DND-41 (cell line): ENCODE measurements at regions not wholly inside any gene's neighbourhood (a gene's known extent, or its start where the extent isn't known, plus 50 kb on each side); places are given as distances from the start of the nearest gene placed in this dataset.

Experiments
- ATAC-seq: fragments of 200-7000 bp; cut with Tn5 transposase; 3 replicates; pipeline ENCODE4 v1.9.1; 2021; ENCODE audit warnings: low read depth; ENCODE audit not compliant: insufficient read depth
- DNase-seq: peaks from one replicate; pipeline ENCODE4 v3.0.0-alpha.2; 2020
- H2AFZ ChIP-seq: 2 replicates; pipeline ENCODE4 v1.6.0; 2012; ENCODE audit warnings: low read depth, low read length
- H3K27ac ChIP-seq: 2 replicates; pipeline ENCODE4 v1.5.1; 2012; ENCODE audit warnings: low read length, inconsistent platforms
- H3K27me3 ChIP-seq: fragments of 200-600 bp; sonication (generic); 2 replicates; pipeline ENCODE4 v1.6.0; 2012; ENCODE audit warnings: low read length, mild to moderate bottlenecking, inconsistent platforms; ENCODE audit not compliant: insufficient read depth, poor library complexity
- H3K36me3 ChIP-seq: 2 replicates; pipeline ENCODE4 v1.5.1; 2012; ENCODE audit warnings: low read length, inconsistent platforms; ENCODE audit not compliant: insufficient read depth
- H3K4me1 ChIP-seq: 2 replicates; pipeline ENCODE4 v1.5.1; 2012; ENCODE audit warnings: mild to moderate bottlenecking, low read length; ENCODE audit not compliant: insufficient read depth
- H3K4me2 ChIP-seq: 2 replicates; pipeline ENCODE4 v1.6.0; 2012; ENCODE audit warnings: mild to moderate bottlenecking, moderate library complexity, low read length, inconsistent platforms; ENCODE audit not compliant: insufficient read depth
- H3K4me3 ChIP-seq, 2 experiments: fragments of 200-600 bp in 1 of 2; shearing (Covaris generic) in 1 of 2; 2 replicates each; pipeline ENCODE4 v1.5.1; 2012 to 2016; ENCODE audit warnings: inconsistent platforms in 2 of 2, low read length in 2 of 2, mild to moderate bottlenecking in 2 of 2, low read depth in 1 of 2, moderate library complexity in 1 of 2
- H3K79me2 ChIP-seq: 2 replicates; pipeline ENCODE4 v1.6.0; 2012; ENCODE audit warnings: low read length, inconsistent platforms; ENCODE audit not compliant: insufficient read depth
- H3K9ac ChIP-seq: 2 replicates; pipeline ENCODE4 v1.6.0; 2012; ENCODE audit warnings: low read depth, mild to moderate bottlenecking, inconsistent platforms, low read length, moderate library complexity
- H3K9me3 ChIP-seq: 2 replicates; pipeline ENCODE4 v1.5.1; 2012; ENCODE audit warnings: low read length, moderate library complexity, mild to moderate bottlenecking, inconsistent platforms; ENCODE audit not compliant: insufficient read depth, severe bottlenecking
- H4K20me1 ChIP-seq: 2 replicates; pipeline ENCODE4 v1.6.0; 2012; ENCODE audit warnings: low read length; ENCODE audit not compliant: insufficient read depth
- CTCF ChIP-seq: IDR thresholded peaks from 2 replicates; pipeline ENCODE4 v1.5.1; 2012; ENCODE audit warnings: borderline replicate concordance, low read length, moderate library complexity, mild to moderate bottlenecking; ENCODE audit not compliant: poor library complexity, severe bottlenecking; ENCODE audit errors: extremely low read depth
- EZH2 ChIP-seq: IDR thresholded peaks from 3 replicates; pipeline ENCODE4 v1.6.1; 2012; ENCODE audit warnings: borderline replicate concordance, low read depth, mild to moderate bottlenecking, moderate library complexity, low read length, inconsistent platforms; ENCODE audit not compliant: severe bottlenecking

GRCh38 chr3:65091565-65091964, 403.8 kb upstream of the ADAMTS9 start:
- H3K9me3 ChIP-seq: no peaks in the 10 kb centered on the region
- no peak for DNase-seq
- no peak overlapping the region for H3K4me2 ChIP-seq
- TF ChIP-seq EZH2: no peak
- no peak for TF ChIP-seq CTCF
- H3K27ac ChIP-seq: no peak overlapping the region
- no peak overlapping the region for H2AFZ ChIP-seq
- ATAC-seq: no peak
- no peaks in the 10 kb centered on the region for H3K79me2 ChIP-seq
- no peak overlapping the region for H3K9ac ChIP-seq
- H4K20me1 ChIP-seq: no peaks in the 10 kb centered on the region
- no peaks in the 10 kb centered on the region for H3K36me3 ChIP-seq
- H3K27me3 ChIP-seq: no peaks in the 10 kb centered on the region
- no peaks in the 10 kb centered on the region for H3K4me1 ChIP-seq
- H3K4me3 ChIP-seq: no peak overlapping the region

GRCh38 chr3:65083240-65083639, 395.4 kb upstream of the ADAMTS9 start:
- TF ChIP-seq EZH2 (no peak), CTCF (no peak)
- no peak for ATAC-seq
- Histone ChIP-seq H3K4me3 (no peak overlapping the region), H3K9me3 (no peaks in the 10 kb centered on the region), H3K36me3 (no peaks in the 10 kb centered on the region), H3K4me2 (no peak overlapping the region), H2AFZ (no peak overlapping the region), H3K79me2 (no peaks in the 10 kb centered on the region), H4K20me1 (no peaks in the 10 kb centered on the region), H3K9ac (no peak overlapping the region), H3K27me3 (no peaks in the 10 kb centered on the region), H3K4me1 (no peaks in the 10 kb centered on the region), H3K27ac (no peak overlapping the region)
- DNase-seq: no peak

- no peaks in the 10 kb centered on the region for H3K79me2 ChIP-seq
- no peaks in the 10 kb centered on the region for H4K20me1 ChIP-seq
- H3K9me3 ChIP-seq: no peaks in the 10 kb centered on the region
- H3K27me3 ChIP-seq: no peaks in the 10 kb centered on the region
- H3K27ac ChIP-seq: no peak overlapping the region
- H3K9ac ChIP-seq: no peak overlapping the region
- no peak for DNase-seq
- no peak overlapping the region for H2AFZ ChIP-seq
- no peak overlapping the region for H3K4me2 ChIP-seq
- no peaks in the 10 kb centered on the region for H3K4me1 ChIP-seq
- no peak overlapping the region for H3K4me3 ChIP-seq
- ATAC-seq: no peak
- no peaks in the 10 kb centered on the region for H3K36me3 ChIP-seq
- no peak for TF ChIP-seq CTCF
- TF ChIP-seq EZH2: no peak
Measured at GRCh38 chr3:65081536-65081935, 393.7 kb upstream of the ADAMTS9 start.

- ATAC-seq: no peak
- H3K4me1 ChIP-seq: no peaks in the 10 kb centered on the region
Measured at GRCh38 chr3:65080432-65080831, 392.6 kb upstream of the ADAMTS9 start.

More at GRCh38 chr3:65080432-65080831, 392.6 kb upstream of the ADAMTS9 start:
- H3K27me3 ChIP-seq: no peaks in the 10 kb centered on the region
- H3K79me2 ChIP-seq: no peaks in the 10 kb centered on the region
- H3K9me3 ChIP-seq: no peaks in the 10 kb centered on the region
- no peak overlapping the region for H3K4me3 ChIP-seq
- no peak overlapping the region for H3K27ac ChIP-seq
- no peak overlapping the region for H3K4me2 ChIP-seq
- no peak for DNase-seq
- no peak overlapping the region for H2AFZ ChIP-seq
- no peaks in the 10 kb centered on the region for H4K20me1 ChIP-seq
- TF ChIP-seq EZH2 (no peak), CTCF (no peak)
- no peaks in the 10 kb centered on the region for H3K36me3 ChIP-seq
- no peak overlapping the region for H3K9ac ChIP-seq
